Occipital lobe (tissue), 1 donor: ENCODE measurements at regions not wholly inside any gene's neighbourhood (a gene's known extent, or its start where the extent isn't known, plus 50 kb on each side); places are given as distances from the start of the nearest gene placed in this dataset.

Source experiments
- DNase-seq: peaks from one replicate; lab custom pipeline; 2025; lab: John Stamatoyannopoulos, UW

DNA sequence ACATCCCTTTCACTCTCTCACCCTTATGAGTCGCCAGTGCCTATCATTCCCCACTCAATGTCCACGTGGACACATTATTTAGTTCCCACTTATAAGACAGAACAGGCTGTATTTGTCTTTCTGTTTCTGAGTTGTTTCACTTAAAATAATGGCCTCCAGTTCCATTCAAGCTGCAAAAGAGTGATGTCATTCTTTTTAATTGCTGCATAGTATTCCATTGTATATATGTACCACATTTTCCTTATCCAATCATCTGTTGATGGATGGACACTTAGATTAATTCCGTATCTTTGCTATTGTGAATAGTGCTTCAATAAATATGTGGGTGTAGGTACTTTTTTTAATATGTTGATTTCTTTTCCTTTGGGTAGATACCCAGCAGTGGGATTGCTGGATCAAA is 79.1 kb downstream of the ZNF365 start:
- no peak for DNase-seq

GRCh38 chr10:62454687-62455397 is 80.7 kb downstream of the ZNF365 start:
- DNase-seq = no peak

- no peak for DNase-seq
These were observed 82.5 kb downstream of the ZNF365 start for GRCh38 chr10:62456611-62457101.

GRCh38 chr10:62457196-62457595 is 83.0 kb downstream of the ZNF365 start:
- no peak for DNase-seq

GRCh38 chr10:62457598-62457997 is 83.4 kb downstream of the ZNF365 start:
- DNase-seq = no peak

- no peak for DNase-seq
These were observed 84.9 kb downstream of the ZNF365 start for GRCh38 chr10:62459072-62459471.

DNA sequence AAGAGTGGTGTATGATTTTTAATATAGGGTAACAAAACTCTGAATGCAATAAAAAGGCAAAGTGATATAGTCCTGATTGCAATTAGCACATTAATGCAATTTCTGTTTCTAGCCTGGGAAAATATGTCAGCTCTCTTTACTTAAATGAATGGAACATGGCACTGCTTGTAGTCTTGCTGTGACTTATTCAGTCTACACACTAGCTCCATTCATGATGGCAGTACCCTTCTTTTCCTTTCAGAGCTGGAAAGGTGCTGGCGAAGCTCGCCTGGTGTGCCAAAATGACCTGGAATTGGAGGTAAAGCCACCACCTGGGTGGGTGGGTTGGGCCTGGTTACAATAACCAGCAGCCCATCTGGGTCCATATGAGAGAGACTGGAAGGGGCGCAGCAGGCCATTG is 85.3 kb downstream of the ZNF365 start:
- no peak for DNase-seq

DNA sequence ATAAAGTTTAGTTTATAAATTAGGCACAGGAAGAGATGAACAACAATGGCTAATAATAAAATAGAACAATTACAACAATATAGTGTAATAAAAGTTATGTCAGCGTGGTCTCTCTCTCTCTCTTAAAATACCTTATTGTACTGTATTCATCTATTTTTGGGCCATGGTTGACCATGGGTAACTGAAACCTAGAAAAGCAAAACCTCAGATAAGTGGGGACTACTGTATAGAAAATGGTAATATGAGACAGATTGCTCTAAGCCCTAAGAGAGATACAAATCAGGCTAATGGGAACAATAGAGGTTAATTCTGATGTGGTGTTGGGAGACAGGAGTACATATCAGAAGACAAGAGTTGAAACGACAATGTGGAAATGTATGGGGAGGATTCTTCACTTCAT is 86.2 kb downstream of the ZNF365 start:
- DNase-seq = no peak

DNA sequence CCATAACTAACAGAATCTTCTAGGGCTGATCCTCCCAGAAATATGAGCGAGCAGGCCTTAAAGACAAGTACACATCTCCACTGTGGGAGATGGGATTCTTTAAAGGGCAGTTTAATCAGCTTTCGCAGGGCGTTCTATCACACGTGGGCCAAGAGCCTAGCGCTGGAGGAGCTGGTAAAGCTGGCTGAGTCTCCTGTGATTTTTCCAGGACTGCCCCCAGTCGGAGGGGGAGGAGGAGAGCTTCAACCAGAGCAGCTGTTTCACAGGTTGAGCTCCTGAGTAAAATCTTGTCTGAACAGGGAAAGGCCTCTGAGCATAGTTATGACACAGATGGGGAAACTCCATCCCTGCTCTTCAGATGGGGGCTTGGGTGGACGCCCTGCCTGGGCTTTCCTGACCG is 87.0 kb downstream of the ZNF365 start:
- DNase-seq = peak; percentile 17

- no peak for DNase-seq
These were observed 88.3 kb downstream of the ZNF365 start for GRCh38 chr10:62462461-62462860.

GRCh38 chr10:62463364-62463763 is 89.2 kb downstream of the ZNF365 start:
- DNase-seq = no peak

DNA sequence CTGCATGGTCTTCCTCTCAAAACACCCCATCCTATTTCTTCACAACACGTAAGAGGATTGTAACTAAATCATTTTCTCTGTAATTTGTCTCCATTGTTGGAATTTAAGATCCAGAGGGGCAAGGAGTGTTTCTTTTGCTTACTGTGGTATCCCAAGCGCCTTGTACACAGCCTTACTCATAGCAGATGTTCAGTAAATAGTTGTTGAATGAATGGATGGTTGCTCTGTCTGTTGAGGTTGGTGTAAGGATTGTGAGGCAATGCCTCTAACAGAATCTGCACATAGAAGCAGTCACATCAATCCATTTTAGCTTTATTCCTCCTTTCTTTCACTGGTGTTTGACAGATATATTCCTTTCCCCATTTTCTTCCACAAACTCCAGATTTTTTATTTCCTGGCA is 90.1 kb downstream of the ZNF365 start:
- no peak for DNase-seq

- DNase-seq = no peak
These were observed 92.4 kb downstream of the ZNF365 start for GRCh38 chr10:62466590-62466989.

- no peak for DNase-seq
These were observed 93.4 kb downstream of the ZNF365 start for GRCh38 chr10:62467527-62467926.

DNA sequence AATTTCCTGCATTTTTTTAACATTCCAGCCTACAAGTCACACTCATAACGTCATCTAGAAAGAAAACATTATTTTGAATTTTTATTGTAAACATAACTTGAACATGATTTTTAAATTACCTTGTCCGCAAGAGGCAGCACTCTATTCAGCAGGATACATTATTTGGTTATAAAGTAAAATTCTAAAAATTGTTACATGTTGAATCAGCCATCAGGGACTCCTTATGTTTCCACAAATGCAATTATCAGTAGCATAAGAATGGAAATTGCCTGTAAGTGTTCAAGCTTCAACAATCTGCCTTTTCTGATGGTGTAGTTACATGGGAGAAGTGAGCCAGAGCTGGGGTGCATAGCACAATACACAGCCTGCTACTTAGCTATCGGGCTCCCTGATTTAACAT is 97.5 kb downstream of the ZNF365 start:
- DNase-seq = no peak

- no peak for DNase-seq
These were observed 99.1 kb downstream of the ZNF365 start for GRCh38 chr10:62473241-62473640.

DNA sequence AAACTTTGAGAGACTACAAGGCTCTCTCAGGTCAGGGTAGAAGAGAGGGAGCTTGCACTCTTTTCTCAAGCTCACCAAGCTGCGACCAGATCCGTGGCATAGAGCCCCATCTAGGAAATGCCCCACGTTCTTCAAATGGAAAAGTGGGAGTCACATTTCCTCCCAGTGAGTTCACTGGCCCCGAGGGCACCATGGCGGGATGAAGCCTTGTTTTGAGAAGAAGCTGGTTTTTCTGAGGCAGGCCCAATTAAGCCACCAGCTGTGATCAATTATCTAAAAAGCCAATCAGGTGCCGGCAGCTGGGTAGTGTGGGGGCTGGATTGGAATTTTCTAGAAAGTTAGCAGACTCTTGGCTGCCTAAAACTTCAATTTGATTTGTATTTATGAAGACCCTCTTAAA is 101.4 kb downstream of the ZNF365 start:
- DNase-seq = no peak

DNA sequence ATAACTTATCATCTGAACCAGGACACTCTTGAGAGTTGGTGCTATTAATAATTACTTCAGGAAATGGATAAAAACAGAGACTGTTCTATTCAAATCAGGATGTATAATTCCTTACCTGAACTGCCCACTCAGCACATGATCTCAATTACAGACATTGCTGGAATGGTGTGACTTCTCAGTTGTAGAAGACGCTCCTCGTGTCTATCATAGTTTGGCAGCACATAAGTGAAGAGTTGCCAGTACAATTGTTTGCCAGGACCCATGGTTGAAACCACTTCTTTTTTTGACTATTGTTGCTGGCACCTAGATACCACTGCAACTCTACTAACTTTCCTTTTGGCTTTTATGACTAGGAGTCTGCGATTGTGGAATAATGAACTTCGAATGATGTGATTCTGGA is 105.4 kb downstream of the ZNF365 start:
- DNase-seq = no peak

GRCh38 chr10:62480196-62480595 is 106.0 kb downstream of the ZNF365 start:
- DNase-seq = no peak

DNA sequence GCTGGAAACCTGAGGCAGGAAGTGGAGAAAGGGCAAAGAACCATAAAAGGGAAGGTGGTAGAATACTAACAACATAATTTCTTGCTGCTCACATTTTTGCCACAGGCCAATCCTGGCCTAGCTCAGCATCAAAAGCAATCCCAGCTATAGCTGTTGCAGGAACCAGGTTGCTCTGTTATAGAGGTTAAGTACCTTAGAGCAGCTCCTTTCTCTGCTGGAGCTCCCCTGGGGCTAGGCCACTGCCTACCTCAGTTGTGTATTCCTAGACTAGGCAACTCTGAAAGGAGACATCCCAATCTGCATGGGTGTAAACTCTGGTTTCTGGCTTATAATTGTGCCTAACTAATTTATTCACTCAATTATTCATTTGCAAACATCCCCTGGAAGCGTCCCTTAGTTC is 108.4 kb downstream of the ZNF365 start:
- no peak for DNase-seq

DNA sequence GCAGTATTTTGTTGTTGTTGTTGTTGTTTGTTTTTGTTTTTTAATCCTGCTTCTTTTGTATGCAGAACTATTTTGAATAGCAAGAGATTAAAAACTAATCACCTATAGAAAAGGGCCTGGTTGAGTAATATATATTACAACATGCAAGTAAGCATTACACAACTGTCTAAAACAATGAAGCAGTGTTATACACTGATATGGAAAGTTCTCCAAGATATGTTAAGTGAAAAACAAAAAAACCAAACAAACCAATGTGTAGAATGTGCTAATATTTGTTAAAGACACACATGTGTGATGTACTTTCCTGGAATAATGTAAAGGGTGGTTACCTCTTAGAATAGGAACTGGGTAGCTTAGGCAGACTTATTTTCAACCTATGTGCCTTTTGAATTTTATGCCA is 117.4 kb downstream of the ZNF365 start:
- DNase-seq = no peak

DNA sequence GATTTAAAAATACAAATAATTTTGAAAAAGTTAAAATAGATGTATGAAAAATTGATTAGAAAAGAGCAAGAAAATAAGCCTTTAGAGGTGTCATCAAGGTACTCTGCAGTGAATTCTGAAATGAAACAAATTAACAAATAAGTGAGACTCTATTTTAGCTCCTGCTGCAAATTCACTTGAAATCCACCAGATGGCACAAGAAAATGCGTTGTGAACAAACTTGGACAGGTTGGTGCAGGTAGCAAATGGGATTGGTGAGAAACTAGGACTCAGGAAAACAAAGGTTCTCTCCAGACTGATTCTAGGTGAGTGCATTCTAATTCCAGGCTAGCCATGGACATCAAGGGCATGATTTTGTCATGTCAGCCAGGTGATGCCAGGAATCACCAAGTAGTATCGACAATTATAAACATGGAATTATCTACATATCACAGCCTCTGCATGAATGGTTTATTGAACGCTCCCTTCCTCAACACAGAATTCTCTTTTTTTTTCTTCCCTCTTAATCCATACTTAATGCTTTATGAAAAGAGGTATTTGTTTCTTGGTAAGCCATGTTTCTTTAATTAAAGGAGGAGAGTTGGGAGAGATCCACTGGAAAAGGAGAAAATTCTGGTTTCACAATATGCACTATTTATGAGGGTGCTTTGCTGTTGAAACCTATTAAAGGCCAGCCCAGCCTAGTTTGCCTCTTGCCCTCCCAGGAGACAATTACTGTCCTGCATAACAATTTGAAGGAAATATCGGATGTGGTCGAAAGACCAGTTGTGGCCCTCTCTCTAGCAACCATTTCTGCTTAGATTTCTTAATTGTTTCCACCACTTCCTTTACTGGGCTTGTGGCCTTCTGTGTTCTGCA is 118.1 kb downstream of the ZNF365 start:
- no peak for DNase-seq

DNA sequence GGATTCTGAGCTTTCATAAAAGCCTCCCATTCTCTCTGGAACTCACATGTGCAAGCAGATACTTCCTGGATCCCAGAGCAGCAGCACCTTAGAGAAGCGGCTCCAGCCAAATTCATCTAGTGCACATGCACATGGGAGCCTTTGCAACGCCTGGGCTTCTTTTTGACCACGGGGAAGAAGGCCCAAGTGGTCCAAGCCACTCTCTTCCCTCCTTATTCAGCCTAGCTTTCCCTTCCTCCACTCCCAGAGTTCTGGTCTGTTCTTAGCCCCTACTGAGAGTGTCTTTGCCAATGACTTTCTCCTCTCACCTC is 118.7 kb downstream of the ZNF365 start:
- DNase-seq = no peak
